Adrenal gland (tissue), 5 donors: ENCODE measurements at regions not wholly inside any gene's neighbourhood (a gene's known extent, or its start where the extent isn't known, plus 50 kb on each side); places are given as distances from the start of the nearest gene placed in this dataset.

Source experiments
- CTCF ChIP-seq, 6 experiments: fragments of 450-650 bp in 4 of 6; fragments of 200-600 bp in 2 of 6; sonication (generic) in 1 of 6; IDR thresholded peaks; 1 replicate in 5 of 6; 2 replicates in 1 of 6; pipeline versions ENCODE4 v1.5.1 to v1.8.0; 2016 to 2021; ENCODE audit warnings: antibody characterized with exemption in 6 of 6, mild to moderate bottlenecking in 2 of 6, moderate library complexity in 1 of 6
- POLR2A ChIP-seq, 2 donors: fragments of 450-650 bp; IDR thresholded peaks; one replicate each; pipeline ENCODE4 v1.6.1; 2017; ENCODE audit warnings: antibody characterized with exemption in 2 of 2, mild to moderate bottlenecking in 2 of 2, moderate library complexity in 1 of 2
- donor health status: DM: no; HTN: no; CAD: no.

GRCh38 chr9:24438876-24439275 lies 106.8 kb downstream of the IZUMO3 start:
- TF ChIP-seq CTCF (IDR thresholded peaks at IDR 0.05) (no peak), POLR2A (IDR thresholded peaks at IDR 0.05) (no peak)
